ENCODE measurements at regions not wholly inside any gene's neighbourhood (a gene's known extent, or its start where the extent isn't known, plus 50 kb on each side); places are given as distances from the start of the nearest gene placed in this dataset.
"Not testable (repeated sequence)": the region's sequence is repeated elsewhere in the genome, so short reads cannot be mapped to it uniquely, and the experiment has no call there.

GRCh38 chr6:22095836-22096235, 201.0 kb downstream of the PRL start:
- no peak for DNase-seq (ENCODE audit: low read depth)

GRCh38 chr6:22098601-22099031, 198.2 kb downstream of the PRL start:
- no peak for DNase-seq (ENCODE audit: low read depth)

GRCh38 chr6:22099231-22099630, 197.6 kb downstream of the PRL start:
- no peak for DNase-seq (ENCODE audit: low read depth)

GRCh38 chr6:22099923-22100322, 196.9 kb downstream of the PRL start:
- DNase-seq (ENCODE audit: low read depth): no peak

GRCh38 chr6:22101163-22101562, 195.7 kb downstream of the PRL start:
- no peak for DNase-seq (ENCODE audit: low read depth)

GRCh38 chr6:22102671-22103070, 194.2 kb downstream of the PRL start:
- DNase-seq (ENCODE audit: low read depth): no peak

GRCh38 chr6:22106451-22106850, 190.4 kb downstream of the PRL start:
- DNase-seq (ENCODE audit: low read depth): no peak

GRCh38 chr6:22106961-22107360, 189.9 kb downstream of the PRL start:
- no peak for DNase-seq (ENCODE audit: low read depth)

- DNase-seq (ENCODE audit: low read depth): no peak
These were observed 188.6 kb downstream of the PRL start for GRCh38 chr6:22108199-22108598.

- DNase-seq (ENCODE audit: low read depth): no peak
These were observed 186.8 kb downstream of the PRL start for GRCh38 chr6:22110061-22110460.

GRCh38 chr6:22112461-22112860, 184.4 kb downstream of the PRL start:
- DNase-seq (ENCODE audit: low read depth): no peak

- DNase-seq (ENCODE audit: low read depth): no peak
These were observed 183.6 kb downstream of the PRL start for GRCh38 chr6:22113026-22113766.

GRCh38 chr6:22115559-22115958, 181.3 kb downstream of the PRL start:
- DNase-seq (ENCODE audit: low read depth): no peak

GRCh38 chr6:22117631-22118030, 179.2 kb downstream of the PRL start:
- DNase-seq (ENCODE audit: low read depth): no peak

- DNase-seq (ENCODE audit: low read depth): no peak
These were observed 177.3 kb downstream of the PRL start for GRCh38 chr6:22119500-22119899.

- no peak for DNase-seq (ENCODE audit: low read depth)
These were observed 172.1 kb downstream of the PRL start for GRCh38 chr6:22124756-22125155.

GRCh38 chr6:22126910-22127309, 169.9 kb downstream of the PRL start:
- DNase-seq (ENCODE audit: low read depth): no peak

GRCh38 chr6:22129751-22130150, 167.1 kb downstream of the PRL start:
- no peak for DNase-seq (ENCODE audit: low read depth)

- no peak for DNase-seq (ENCODE audit: low read depth)
These were observed 164.2 kb downstream of the PRL start for GRCh38 chr6:22132656-22133055.

- no peak for DNase-seq (ENCODE audit: low read depth)
These were observed 163.5 kb downstream of the PRL start for GRCh38 chr6:22133357-22133756.

GRCh38 chr6:22134308-22134707, 162.5 kb downstream of the PRL start:
- DNase-seq (ENCODE audit: low read depth): no peak

GRCh38 chr6:22135395-22135794, 161.4 kb downstream of the PRL start:
- DNase-seq (ENCODE audit: low read depth): no peak

GRCh38 chr6:22140736-22141135, 156.1 kb downstream of the PRL start:
- DNase-seq (ENCODE audit: low read depth): not testable (repeated sequence)

- no peak for DNase-seq (ENCODE audit: low read depth)
These were observed 155.5 kb downstream of the PRL start for GRCh38 chr6:22141241-22141745.

Data from forelimb muscle (tissue), 1 donor.